Cardiac muscle cell (in vitro differentiated cells and primary cell): ENCODE measurements at regions not wholly inside any gene's neighbourhood (a gene's known extent, or its start where the extent isn't known, plus 50 kb on each side); places are given as distances from the start of the nearest gene placed in this dataset.
"Not testable (repeated sequence)": the region's sequence is repeated elsewhere in the genome, so short reads cannot be mapped to it uniquely, and the experiment has no call there.

ENCODE experiments used
- DNase-seq, 2 donors: peaks; one replicate each; pipeline versions ENCODE4 v3.0.0 to v3.0.0-alpha.2; 2010 to 2017; ENCODE audit warnings: low read depth in 1 of 2, low spot score in 1 of 2
- H3K27ac ChIP-seq: fragments of 200-600 bp; sonication (generic); 2 replicates; pipeline ENCODE4 v1.5.1; 2016
- H3K27me3 ChIP-seq: fragments of 200-600 bp; sonication (generic); 2 replicates; pipeline ENCODE4 v1.6.0; 2016; ENCODE audit warnings: control low read depth
- H3K36me3 ChIP-seq: fragments of 200-600 bp; sonication (generic); 2 replicates; pipeline ENCODE4 v1.5.1; 2016; ENCODE audit warnings: control low read depth
- H3K4me1 ChIP-seq: fragments of 200-600 bp; sonication (generic); 2 replicates; pipeline ENCODE4 v1.8.1; 2017; ENCODE audit warnings: low read depth, mild to moderate bottlenecking, mixed run types
- H3K4me3 ChIP-seq: fragments of 200-600 bp; sonication (generic); 2 replicates; pipeline ENCODE4 v1.5.1; 2016; ENCODE audit warnings: mild to moderate bottlenecking
- H3K9me3 ChIP-seq: fragments of 200-600 bp; sonication (generic); 2 replicates; pipeline ENCODE4 v1.5.1; 2017; ENCODE audit warnings: low read depth, mild to moderate bottlenecking, control low read depth
- CTCF ChIP-seq: IDR thresholded peaks from 2 replicates; pipeline ENCODE4 v1.5.1; 2012; ENCODE audit warnings: low read depth, mild to moderate bottlenecking, low read length

GRCh38 chr3:127441764-127442163 lies 148.8 kb downstream of the TPRA1 start:
- Histone ChIP-seq H3K27ac (no peak overlapping the region), H3K4me3 (no peak overlapping the region), H3K27me3 (no peaks in the 10 kb centered on the region), H3K4me1 (no peaks in the 10 kb centered on the region), H3K36me3 (no peaks in the 10 kb centered on the region), H3K9me3 (no peaks in the 10 kb centered on the region)
- TF ChIP-seq CTCF, result no peak
- DNase-seq, result no peak

GRCh38 chr3:127440384-127440783 lies 150.1 kb downstream of the TPRA1 start:
- Histone ChIP-seq H3K9me3 (no peaks in the 10 kb centered on the region), H3K36me3 (no peaks in the 10 kb centered on the region), H3K4me1 (no peaks in the 10 kb centered on the region), H3K27me3 (no peaks in the 10 kb centered on the region), H3K4me3 (no peak overlapping the region), H3K27ac (no peak overlapping the region)
- no peak for TF ChIP-seq CTCF
- no peak for DNase-seq

GRCh38 chr3:127439621-127440020 lies 150.9 kb downstream of the TPRA1 start:
- TF ChIP-seq CTCF, result no peak
- H3K27ac ChIP-seq, result no peak overlapping the region

GRCh38 chr3:127438951-127439350 lies 151.1 kb upstream of the PRR20G start:
- Histone ChIP-seq H3K4me3 (no peak overlapping the region), H3K36me3 (no peaks in the 10 kb centered on the region), H3K27ac (no peak overlapping the region), H3K27me3 (no peaks in the 10 kb centered on the region), H3K9me3 (no peaks in the 10 kb centered on the region), H3K4me1 (no peaks in the 10 kb centered on the region)
- TF ChIP-seq CTCF, result no peak
- DNase-seq, result no peak

More at GRCh38 chr3:127439621-127440020, 150.9 kb downstream of the TPRA1 start:
- H3K4me1 ChIP-seq, result no peaks in the 10 kb centered on the region
- no peak overlapping the region for H3K4me3 ChIP-seq
- no peaks in the 10 kb centered on the region for H3K27me3 ChIP-seq
- no peaks in the 10 kb centered on the region for H3K36me3 ChIP-seq
- no peak for DNase-seq
- no peaks in the 10 kb centered on the region for H3K9me3 ChIP-seq

DNA sequence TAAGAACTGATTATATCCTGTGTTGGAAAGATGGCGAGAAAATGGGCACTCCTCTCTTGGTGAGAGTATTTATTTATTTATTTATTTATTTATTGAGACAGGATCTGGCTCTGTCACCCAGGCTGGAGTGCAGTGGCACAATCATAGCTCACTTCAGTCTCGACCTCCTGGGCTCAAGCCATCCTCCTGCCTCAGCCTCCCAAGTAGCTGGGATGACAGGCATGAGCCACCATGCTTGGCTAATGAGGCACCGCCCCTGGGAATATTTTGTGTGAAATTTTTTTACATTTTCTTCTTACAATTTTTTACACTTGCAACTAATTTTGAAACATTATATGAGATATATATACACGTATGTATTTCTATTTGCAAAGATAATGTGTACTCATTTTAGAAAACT lies 150.5 kb upstream of the PRR20G start:
- no peak for DNase-seq
- Histone ChIP-seq H3K4me3 (no peak overlapping the region), H3K27me3 (no peaks in the 10 kb centered on the region)

DNA sequence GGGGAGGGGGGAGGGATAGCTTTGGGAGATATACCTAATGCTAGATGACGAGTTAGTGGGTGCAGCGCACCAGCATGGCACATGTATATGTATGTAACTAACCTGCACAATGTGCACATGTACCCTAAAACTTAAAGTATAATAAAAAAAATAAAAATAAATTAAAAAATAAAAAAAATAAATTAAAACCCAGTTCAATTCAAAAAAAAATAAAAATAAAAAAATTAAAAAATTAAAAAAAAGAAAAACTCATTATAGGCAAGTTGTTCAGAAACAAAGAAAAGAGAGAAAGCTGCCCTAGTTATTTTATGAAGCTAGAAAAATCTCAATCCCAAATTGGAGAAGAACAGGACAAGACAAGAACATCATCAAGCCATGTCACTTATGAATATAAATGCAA lies 147.5 kb upstream of the PRR20G start:
- DNase-seq, H3K27me3 ChIP-seq, H3K36me3 ChIP-seq, H3K4me1 ChIP-seq, H3K9me3 ChIP-seq, H3K4me3 ChIP-seq, H3K27ac ChIP-seq: not testable (repeated sequence)

More for the DNA sequence above, 150.5 kb upstream of the PRR20G start:
- Histone ChIP-seq H3K4me1 (no peaks in the 10 kb centered on the region), H3K36me3 (no peaks in the 10 kb centered on the region), H3K9me3 (no peaks in the 10 kb centered on the region), H3K27ac (no peak overlapping the region)
- no peak for TF ChIP-seq CTCF
